GM21576 (cell line): ENCODE measurements at regions not wholly inside any gene's neighbourhood (a gene's known extent, or its start where the extent isn't known, plus 50 kb on each side); places are given as distances from the start of the nearest gene placed in this dataset.

Experiments
- ATAC-seq: cut with Tn5 transposase; IDR thresholded peaks from one replicate; pipeline ENCODE4 v1.9.1; 2021; ENCODE audit warnings: mild to moderate bottlenecking, moderate library complexity; ENCODE audit not compliant: unreplicated experiment

DNA sequence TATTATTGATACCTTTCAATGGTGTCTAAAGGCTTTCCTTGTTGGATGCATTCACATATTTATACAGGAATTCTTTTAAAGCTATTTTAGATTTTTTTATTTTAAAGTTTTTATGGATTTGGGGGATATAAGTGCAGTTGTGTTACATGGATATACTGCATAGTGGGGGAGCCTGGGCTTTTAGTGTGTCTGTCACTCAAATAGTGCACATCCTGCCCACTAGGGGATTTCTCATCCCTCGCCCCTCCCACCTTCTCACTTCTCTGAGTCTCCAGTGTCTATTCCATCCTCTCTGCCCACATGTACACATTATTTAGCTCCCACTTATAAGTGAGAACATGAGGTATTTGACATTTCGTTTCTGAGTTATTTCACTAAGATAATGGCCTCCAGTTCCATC lies 154.0 kb upstream of the MKI67 start:
- no peak for ATAC-seq

DNA sequence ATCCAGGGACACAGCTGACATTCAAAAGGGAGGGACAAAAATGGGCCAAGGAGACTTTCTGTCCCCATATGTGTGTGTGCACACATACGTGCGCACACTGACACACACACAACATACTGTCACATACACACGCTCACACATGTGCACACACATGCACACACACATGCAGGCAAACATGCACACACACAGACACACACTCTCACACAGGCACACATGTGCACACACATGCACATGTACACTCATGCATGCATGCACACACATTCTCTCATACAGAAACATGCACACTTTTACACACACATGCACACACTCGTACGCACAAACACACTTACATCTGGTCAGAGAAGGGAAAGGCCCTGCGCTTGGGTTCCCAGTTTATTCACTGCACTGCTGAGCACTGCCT lies 155.1 kb upstream of the MKI67 start:
- no peak for ATAC-seq

DNA sequence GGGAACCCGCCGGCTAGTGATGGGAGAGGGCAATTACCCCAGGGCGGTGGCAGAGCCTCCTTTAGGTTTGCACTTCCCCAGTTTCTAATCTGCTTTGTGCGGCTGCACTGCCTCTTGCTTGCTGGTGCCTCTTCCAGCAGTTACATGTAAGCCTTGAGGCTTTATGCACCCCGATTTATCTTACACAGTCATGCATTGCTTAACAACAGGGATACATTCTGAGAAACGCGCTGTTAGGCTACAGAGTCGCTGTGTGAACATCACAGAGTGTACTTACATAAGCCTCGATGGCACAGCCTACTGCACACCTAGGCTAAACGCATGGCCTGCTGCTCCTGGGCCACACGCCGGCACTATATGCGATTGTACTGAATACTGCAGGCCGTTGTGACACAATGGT lies 155.6 kb upstream of the MKI67 start:
- ATAC-seq, result no peak

DNA sequence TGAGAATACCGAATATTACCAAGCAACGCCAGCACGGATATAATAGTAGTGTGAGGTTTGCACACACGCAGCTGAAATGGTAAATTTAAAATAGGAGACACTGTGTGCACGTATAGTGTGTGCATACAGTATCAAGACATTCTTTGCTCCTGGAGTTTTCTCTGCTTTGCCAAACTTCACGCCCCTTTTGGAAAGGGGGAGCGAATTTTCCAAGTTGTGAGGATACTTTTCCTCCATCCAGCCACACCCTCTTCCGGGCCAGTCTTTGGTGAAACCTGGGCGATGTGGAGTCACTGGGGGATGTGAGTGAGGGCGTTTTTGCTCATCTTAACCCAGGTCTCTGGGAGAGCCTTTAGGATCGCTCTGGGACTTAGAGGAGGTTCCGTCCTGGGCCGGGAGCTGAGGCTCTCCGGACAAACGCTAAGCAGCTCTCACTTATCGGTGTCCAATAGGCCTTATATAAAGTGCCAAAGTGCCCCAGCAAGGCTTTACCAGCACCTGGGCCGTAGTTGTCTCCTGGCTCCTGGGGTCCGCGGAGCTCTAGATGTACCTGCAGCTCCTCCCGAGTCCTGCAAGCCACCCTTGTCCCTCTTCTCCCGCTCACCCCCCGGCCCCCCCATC lies 160.0 kb upstream of the MKI67 start:
- ATAC-seq, result no peak

DNA sequence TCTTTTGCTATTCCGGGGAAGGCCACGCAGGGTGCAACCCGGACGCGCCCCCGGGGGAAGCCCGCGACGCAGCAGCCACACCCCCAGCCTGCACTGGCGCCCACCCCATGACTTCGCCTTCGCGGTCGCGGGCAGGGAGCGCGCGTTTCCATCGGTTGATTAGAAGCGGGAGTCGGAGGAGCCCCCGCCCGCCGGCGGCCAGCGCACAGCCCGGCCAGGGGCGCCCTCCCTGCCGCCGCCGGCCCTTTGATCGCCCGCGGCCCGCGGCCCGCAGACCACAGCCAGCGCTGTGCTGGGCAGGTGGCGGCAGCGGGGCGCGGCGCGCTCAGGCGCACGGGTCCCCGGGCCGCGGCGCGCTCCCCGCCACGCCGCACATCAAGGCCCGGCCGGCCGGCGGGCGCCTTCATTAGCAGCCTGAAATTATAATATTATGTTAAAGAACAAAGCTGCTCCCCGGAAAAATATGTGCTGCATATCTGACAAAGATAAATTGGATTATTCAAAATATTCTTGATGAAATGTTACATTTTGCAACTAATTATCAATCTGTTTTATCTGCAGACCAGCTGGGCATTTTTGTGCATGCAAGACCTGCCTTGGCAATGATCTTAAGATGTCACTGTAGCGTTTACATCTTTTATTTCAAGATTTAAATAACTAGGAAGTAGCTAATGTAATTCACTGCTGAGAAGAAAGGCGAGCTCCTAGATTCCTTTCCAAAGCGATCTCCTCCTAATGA lies 160.7 kb upstream of the MKI67 start:
- ATAC-seq, result no peak

DNA sequence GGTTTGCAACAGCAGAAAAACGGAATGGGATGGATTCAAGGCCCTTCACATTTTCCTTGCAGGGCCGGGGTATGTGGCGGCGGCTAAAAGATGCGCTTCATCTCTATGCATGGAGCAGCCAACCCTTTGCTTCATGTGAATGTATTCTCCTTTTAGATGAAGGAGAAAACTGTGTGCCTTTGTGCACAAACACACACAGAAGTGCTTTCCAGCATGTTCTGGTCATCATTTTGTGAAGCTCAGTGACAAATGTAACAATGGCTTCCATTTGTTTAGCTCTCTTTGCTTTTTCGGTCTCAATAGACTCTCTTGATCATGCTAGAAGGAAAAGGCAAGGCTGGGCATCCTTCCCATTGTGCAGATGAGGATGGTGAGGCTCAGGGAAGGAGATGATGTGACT lies 161.7 kb upstream of the MKI67 start:
- ATAC-seq, result no peak

DNA sequence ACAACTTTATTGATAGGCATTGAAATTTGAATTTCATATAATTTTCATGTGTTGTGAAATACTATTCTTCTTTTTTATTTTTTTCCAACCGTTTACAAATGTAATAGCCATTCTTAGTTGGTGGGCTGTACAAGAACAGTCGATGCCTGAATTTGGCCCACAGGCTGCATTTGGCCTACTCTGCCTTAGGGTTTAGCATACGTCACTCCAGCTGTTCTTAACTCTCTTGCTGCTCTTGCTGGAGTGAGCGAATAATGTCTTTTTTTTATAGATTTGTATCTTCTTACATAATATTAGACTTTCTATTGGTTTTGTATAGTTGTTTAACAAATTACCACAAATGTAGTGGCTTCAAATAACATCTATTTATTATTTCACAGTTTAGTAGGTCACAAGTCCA lies 163.4 kb upstream of the MKI67 start:
- ATAC-seq, result no peak

DNA sequence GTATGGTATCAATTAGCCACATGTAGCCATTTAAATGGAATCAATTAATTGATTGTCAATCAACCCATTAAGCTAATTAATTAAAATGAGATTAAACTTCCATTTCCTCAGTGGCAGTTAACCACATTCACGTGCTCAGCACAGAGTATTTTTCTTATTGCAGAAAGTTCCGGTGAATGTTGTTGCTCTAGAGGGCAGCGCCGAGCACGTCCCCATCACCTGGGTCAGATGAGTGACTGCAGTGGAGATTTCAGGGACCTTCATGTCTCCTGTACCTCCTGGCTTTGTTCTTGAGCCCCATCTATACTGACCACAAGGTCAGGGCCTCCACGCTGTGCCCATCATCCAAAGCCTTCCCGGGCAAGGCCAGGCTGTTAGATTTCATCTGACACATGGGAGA lies 168.8 kb upstream of the MKI67 start:
- no peak for ATAC-seq

DNA sequence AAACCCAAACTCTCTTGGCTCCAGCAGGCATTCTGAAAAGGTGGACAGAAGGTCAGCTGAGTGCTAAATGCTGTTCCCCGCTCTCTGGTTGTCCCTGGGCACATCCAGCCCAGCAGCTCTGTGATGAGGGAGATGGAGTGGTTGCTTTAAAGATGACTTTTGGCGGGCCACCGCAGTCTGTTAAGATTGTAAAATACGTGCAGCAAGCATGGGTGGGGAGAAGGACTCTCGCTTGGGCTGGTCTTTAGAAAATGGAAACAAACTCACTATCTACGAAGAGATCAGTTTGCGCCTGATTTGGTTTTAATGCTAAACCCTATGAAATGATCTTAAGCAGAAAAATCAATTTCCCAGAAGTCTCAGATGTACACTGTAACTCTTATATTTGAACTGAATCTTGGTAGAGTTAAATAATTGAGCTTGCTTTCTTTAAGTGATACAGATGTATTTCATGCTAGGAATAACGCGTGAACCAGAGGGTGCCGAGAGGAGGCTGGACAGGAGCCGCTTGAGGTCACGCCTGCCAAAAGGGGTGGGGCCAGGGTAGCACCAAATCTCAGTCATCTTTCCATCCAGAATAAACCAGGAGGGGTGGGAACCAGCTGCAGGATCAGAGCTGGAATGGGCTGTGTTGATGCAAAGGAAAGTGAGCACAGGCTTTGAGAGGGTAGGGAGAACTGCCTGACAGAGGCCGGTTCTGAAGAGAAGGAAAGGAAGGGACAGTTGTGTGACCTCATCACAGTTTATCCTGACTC lies 170.2 kb upstream of the MKI67 start:
- no peak for ATAC-seq

DNA sequence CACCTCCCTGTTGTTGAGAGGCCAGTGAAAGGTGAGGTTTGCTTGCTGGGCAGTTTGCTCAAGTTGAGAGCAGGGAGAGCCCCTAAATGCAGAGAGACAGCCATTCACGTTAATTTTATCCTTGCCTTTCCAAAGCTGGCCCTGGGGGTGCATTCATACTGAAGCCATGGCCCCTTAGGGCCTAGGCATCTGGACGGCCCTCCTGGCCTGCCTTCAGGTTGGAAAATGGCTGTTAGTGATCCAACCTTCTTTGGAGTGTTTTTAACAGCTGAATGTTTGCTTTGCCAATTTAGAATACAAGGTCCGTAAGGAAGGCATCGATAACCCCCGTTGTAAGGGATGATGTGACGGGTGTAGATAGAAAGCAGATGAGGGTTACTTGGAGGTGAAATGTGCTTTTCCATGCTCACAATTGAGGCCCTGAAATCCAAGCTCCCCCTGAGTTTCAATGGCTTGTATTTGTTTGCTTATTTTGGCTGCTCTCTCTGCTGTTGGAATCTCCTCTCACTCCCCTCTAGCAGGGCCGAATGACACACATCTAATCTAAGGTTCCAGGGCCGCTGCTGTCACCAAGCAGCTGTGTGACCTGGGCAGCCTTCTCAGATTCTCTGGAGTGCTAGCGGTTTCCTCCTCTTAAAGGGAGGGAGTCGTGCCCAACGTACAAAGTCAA lies 171.6 kb upstream of the MKI67 start:
- ATAC-seq, result no peak

DNA sequence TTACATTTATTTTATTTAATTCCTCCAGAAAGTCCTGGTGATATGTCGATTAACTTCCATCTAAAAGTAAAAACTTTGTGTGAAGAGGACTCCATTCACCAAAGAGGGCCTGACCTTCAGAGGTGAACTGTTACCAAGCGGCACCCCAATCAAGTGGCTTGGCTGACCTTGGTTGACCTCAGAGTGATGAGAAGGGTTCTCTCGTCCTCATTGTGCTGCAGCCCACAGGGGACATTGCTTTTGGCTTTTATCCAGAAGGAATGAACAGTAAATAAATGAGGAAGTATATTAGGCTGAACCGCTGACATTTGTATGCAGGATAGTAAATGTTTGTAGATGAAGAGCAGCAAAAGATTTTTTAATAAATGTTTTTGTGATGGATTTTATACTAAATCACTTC lies 172.4 kb upstream of the MKI67 start:
- ATAC-seq, result no peak

DNA sequence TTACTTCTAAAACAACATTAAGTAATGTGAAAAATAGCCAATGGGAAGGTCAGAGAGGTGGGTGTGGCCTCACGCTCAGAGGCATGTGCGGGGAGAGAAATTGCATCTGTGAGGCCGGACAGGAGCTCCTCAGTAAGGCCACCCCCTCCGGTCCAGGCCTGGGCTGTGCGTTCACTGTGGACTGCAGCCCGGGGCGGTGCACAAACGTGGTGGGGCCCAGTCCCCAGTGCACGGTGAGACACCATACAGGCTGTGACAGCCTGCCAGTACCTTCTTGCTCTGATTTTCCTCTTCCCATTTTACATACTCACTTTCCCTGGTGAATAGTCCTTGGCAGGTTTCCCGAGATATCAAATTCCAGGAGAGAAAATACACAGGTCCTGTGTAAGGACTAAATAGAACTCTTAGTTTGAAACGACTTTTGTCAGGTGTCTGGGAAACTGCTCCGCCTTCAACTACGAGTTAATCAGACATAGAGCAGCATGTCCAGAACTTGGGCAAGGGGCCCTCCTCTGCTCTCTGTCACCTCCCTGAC lies 174.1 kb upstream of the MKI67 start:
- no peak for ATAC-seq

DNA sequence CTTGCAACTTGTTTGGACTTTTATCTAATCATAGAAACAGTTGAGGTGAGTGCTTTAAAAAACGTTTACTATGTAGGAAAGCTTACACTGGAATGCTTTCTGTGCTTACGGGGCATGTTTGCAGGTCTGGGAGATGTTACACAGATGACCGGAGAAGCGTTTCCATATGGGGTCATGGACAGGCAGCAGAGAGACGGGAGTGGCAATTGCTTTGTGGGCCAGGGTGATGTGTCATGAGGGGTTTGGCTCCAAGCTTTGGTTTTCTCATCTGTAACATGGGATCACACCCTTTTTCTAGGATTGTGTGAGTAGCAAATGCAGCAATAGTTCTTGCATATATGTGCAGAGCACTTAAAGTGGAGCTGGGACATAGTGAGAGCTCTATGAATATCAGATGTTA lies 174.8 kb upstream of the MKI67 start:
- no peak for ATAC-seq

DNA sequence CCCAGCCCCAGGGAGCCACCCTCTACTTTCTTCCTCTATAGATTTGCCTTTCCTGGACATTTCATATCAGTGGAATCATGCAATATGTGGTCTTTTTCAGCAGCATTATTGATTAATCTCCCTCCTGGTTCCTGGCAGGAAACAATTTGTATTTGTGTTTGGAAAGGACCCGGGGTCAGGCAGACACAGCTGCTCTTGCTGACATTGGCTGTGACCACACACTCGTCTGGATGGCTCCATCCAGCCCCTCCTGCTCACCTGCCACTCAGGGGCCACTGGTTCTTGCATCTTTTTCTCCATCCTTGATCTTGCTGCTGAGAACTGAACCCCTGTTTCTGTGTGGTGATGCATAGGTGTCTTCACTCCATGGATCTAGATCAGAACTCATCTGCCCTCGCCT lies 176.6 kb upstream of the MKI67 start:
- ATAC-seq, result no peak

DNA sequence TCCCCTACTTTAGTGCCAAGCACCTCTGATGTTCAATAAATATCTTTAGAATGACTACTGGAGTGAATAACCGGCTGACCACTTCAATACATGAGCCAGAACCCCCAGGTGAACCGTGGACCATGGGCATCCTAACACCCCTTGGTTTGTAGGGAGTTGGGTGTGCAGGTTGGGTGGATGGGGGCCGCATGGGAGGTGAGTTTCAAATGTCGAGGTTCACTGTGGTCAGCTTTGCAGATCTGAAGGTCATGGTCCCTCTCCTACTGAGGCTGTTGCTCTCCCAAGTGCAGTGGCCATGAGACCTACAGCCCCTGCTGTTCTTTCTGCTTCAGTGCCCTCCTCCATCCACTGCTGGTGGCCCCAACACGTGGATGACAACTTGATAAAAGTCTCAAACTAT lies 178.0 kb upstream of the MKI67 start:
- no peak for ATAC-seq

DNA sequence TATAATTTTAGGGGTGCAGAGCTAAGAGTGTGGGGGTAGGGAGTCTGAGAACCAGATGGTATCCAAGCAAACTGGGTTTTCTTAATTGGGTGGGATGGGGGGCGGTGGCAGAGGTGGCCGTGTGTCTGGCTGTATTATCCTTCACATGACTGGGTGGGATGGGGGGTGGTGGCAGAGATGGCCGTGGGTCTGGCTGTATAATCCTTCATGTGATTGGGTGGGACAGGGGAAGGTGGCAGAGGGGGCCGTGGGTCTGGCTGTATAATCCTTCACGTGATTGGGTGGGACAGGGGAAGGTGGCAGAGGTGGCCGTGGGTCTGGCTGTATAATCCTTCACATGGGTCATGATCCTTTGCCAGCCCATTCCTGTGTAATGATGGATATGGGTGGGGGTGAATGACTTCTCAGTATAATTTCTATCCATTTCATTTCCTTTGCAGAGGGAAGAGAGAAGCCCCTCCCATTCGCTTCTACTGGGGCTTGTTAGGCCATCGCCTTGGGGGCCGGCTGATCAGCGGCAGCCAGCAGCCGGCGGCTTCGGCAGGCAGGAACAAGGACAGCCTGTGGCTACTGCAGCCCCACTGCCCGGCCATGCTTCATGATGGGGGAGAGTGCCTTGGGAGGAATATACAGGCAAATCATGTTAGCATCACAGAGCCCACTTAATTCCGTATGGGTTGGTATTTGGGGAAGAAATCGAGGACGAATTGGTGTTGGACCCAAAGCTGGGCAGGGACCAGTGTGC lies 179.6 kb upstream of the MKI67 start:
- ATAC-seq, result no peak

DNA sequence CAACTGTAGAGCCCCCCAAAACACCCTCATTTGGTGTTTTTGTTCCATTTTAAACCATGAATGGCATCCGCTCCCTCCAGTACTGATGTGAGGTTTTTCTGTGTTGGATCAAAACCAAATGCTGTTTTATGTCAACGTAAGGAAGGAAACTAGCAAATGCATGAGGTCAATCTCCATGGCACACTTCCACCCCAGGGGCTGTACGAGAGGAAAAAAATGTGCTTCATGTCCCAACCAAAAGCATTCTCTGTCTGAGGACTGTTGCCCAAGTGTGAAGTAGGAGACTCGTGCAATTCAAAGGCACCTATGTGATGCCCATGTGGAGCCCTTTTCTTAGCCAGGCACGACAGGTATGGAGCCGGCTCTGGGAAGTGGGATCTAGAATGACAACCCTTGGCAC lies 180.3 kb upstream of the MKI67 start:
- no peak for ATAC-seq

DNA sequence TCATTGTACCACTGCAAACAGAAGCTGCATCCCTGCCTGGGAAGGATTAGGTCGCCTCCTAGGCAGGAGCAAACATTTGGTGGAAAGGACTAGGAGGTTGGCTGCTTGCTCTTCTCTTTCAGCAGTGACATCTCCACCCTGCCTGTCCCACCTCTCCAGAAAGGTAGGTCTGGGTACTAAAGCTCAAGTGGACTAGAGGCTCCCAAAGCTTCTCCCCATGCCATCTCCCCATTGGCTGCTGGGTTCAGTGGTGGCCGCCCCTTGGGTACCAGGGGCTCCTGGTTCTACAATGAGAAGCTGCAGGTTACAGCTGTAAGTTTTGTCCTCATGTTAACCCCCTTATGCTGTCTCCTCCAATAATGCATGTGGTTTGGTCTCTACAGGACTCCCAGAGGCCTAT lies 180.7 kb upstream of the MKI67 start:
- ATAC-seq, result no peak

DNA sequence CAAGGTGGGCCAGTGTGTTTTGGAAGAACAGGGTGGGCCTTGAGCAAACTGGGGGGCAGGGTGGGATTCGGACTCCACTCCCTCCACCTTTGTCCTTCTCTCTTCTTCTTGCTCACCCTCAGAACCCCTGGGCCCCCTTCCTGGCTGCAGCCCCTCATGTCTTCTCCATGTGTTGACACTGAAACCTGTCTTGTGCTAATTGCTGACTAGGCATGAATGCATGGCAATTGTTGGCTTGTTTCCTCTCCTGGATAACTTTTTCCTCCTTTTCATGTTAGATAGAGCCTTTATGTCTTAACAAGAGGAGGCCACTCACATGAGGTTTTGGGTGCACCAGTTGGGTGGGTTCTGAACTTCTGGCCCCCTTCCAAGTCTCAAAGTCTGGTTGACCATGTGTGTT lies 181.6 kb upstream of the MKI67 start:
- ATAC-seq, result no peak

DNA sequence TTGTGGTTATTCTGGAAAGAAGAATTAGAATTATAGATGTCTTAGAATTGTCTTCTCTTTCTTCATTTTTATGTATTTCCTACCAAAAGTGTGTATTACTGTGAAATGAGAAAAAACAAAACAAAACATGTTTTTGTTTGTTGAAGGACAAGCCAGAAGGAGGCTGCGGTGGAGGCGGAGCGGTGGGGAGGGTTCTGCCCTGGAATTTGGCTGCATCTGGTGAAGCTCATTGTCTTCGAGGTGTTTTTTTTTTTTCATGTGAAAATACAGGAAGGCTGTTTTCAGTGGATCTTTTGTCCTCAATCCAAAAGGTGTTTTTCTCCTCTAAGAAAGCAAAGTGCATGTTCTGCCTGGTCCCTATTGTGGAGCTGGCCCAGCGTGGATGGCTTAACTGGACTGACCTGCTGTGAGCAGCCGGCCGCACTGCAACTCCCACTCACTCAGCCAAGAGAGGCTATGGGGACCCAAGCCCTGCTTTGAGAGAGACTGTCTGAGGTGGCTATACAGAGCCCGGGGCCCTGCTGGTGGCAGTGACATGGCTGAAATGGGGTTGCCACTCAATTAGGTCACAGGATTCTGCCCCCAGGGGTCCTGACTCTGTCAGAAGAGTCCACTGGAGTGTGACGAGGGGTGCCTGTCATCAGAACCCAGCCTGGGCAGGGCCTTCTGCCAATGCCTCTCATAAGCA lies 184.9 kb upstream of the MKI67 start:
- ATAC-seq, result no peak
